Fibroblast of lung (primary cell): ENCODE measurements at regions not wholly inside any gene's neighbourhood (a gene's known extent, or its start where the extent isn't known, plus 50 kb on each side); places are given as distances from the start of the nearest gene placed in this dataset.

Experiments used
- DNase-seq, 2 donors: peaks; one replicate each; pipeline versions ENCODE4 v3.0.0 to v3.0.0-alpha.2; 2010; ENCODE audit warnings: low read depth in 2 of 2
- H2AFZ ChIP-seq: 2 replicates; pipeline ENCODE4 v1.5.1; 2012; ENCODE audit warnings: low read length, control low read depth, inconsistent platforms
- H3K27ac ChIP-seq: 2 replicates; pipeline ENCODE4 v1.5.1; 2011; ENCODE audit warnings: low read length, control low read depth; ENCODE audit not compliant: insufficient read depth
- H3K27me3 ChIP-seq: 2 replicates; pipeline ENCODE4 v1.5.1; 2011; ENCODE audit warnings: mild to moderate bottlenecking, low read length; ENCODE audit not compliant: control insufficient read depth, insufficient read depth
- H3K36me3 ChIP-seq: 2 replicates; pipeline ENCODE4 v1.5.1; 2011; ENCODE audit warnings: low read length; ENCODE audit not compliant: control insufficient read depth, insufficient read depth
- H3K4me1 ChIP-seq: 2 replicates; pipeline ENCODE4 v1.5.1; 2011; ENCODE audit warnings: low read length; ENCODE audit not compliant: control insufficient read depth, insufficient read depth; ENCODE audit errors: extremely low read depth
- H3K4me2 ChIP-seq: 2 replicates; pipeline ENCODE4 v1.5.1; 2011; ENCODE audit warnings: low read length, control low read depth; ENCODE audit not compliant: insufficient read depth; ENCODE audit errors: extremely low read depth
- H3K4me3 ChIP-seq, 4 experiments: fragments of 200-600 bp in 1 of 4; sonication (generic) in 1 of 4; replicated peaks in 1 of 4; 2 replicates each; pipeline ENCODE4 v1.5.1; 2011 to 2016; ENCODE audit warnings: low read length in 4 of 4, low read depth in 3 of 4, mild to moderate bottlenecking in 3 of 4, control low read depth in 2 of 4, inconsistent platforms in 1 of 4, mixed read lengths in 1 of 4; ENCODE audit not compliant: insufficient read depth in 1 of 4; ENCODE audit errors: control extremely low read depth in 1 of 4
- H3K79me2 ChIP-seq: 2 replicates; pipeline ENCODE4 v1.5.1; 2012; ENCODE audit warnings: mild to moderate bottlenecking, low read length, inconsistent platforms; ENCODE audit not compliant: control insufficient read depth, insufficient read depth
- H3K9ac ChIP-seq: 2 replicates; pipeline ENCODE4 v1.5.1; 2011; ENCODE audit warnings: mild to moderate bottlenecking, low read length, control low read depth; ENCODE audit not compliant: insufficient read depth
- H3K9me3 ChIP-seq: 2 replicates; pipeline ENCODE4 v1.5.1; 2012; ENCODE audit warnings: low read depth, low read length; ENCODE audit not compliant: control insufficient read depth, insufficient read depth
- H4K20me1 ChIP-seq: 2 replicates; pipeline ENCODE4 v1.5.1; 2011; ENCODE audit warnings: low read length; ENCODE audit not compliant: control insufficient read depth, insufficient read depth; ENCODE audit errors: extremely low read depth
- CTCF ChIP-seq, 2 donors: IDR thresholded peaks in 1 of 2; conservative IDR thresholded peaks in 1 of 2; 1 replicate in 1 of 2; 2 replicates in 1 of 2; pipeline ENCODE4 v1.5.1; 2011 to 2012; ENCODE audit warnings: low read length in 2 of 2, control low read depth in 1 of 2, inconsistent platforms in 1 of 2, low read depth in 1 of 2, mild to moderate bottlenecking in 1 of 2
- EZH2 ChIP-seq: IDR thresholded peaks from 2 replicates; pipeline ENCODE4 v1.5.1; 2012; ENCODE audit warnings: low read length, control low read depth, mild to moderate bottlenecking; ENCODE audit errors: missing control alignments

- no peaks in the 10 kb centered on the region for H3K79me2 ChIP-seq
These were observed 160.6 kb downstream of the KCNA5 start for GRCh38 chr12:5204271-5204670.

GRCh38 chr12:5204831-5205230 is 161.2 kb downstream of the KCNA5 start:
- no peak overlapping the region for H3K4me3 ChIP-seq
- H3K9me3 ChIP-seq, result no peaks in the 10 kb centered on the region
- TF ChIP-seq CTCF (conservative IDR thresholded peaks at IDR 0.05 in 1 of 2, IDR thresholded peaks at IDR 0.05 in 1 of 2; ENCODE audit: low read depth in 1 of 2, low read length in 2 of 2) (no peak), EZH2 (no peak)
- no peak overlapping the region for H2AFZ ChIP-seq
- H3K4me1 ChIP-seq, result no peaks in the 10 kb centered on the region
- peaks cover 2% of the 10 kb centered on the region for H3K27me3 ChIP-seq
- no peaks in the 10 kb centered on the region for H3K36me3 ChIP-seq
- no peak overlapping the region for H3K4me2 ChIP-seq
- H3K9ac ChIP-seq, result no peak overlapping the region
- H3K27ac ChIP-seq, result no peak overlapping the region
- no peaks in the 10 kb centered on the region for H3K79me2 ChIP-seq
- no peaks in the 10 kb centered on the region for H4K20me1 ChIP-seq
- DNase-seq, result no peak

More at GRCh38 chr12:5204271-5204670, 160.6 kb downstream of the KCNA5 start:
- Histone ChIP-seq H3K9ac (no peak overlapping the region), H4K20me1 (no peaks in the 10 kb centered on the region), H3K4me1 (no peaks in the 10 kb centered on the region), H2AFZ (no peak overlapping the region), H3K9me3 (no peaks in the 10 kb centered on the region), H3K4me3 (no peak overlapping the region), H3K36me3 (no peaks in the 10 kb centered on the region), H3K4me2 (no peak overlapping the region), H3K27ac (no peak overlapping the region), H3K27me3 (peaks cover 2% of the 10 kb centered on the region)
- TF ChIP-seq EZH2 (no peak), CTCF (conservative IDR thresholded peaks at IDR 0.05 in 1 of 2, IDR thresholded peaks at IDR 0.05 in 1 of 2; ENCODE audit: low read depth in 1 of 2, low read length in 2 of 2) (no peak)
- no peak for DNase-seq

GRCh38 chr12:5206401-5207175 is 162.9 kb downstream of the KCNA5 start:
- Histone ChIP-seq H3K4me2 (no peak overlapping the region), H3K4me3 (no peak overlapping the region), H4K20me1 (no peaks in the 10 kb centered on the region), H3K27ac (no peak overlapping the region), H3K79me2 (no peaks in the 10 kb centered on the region), H3K27me3 (peaks cover 2% of the 10 kb centered on the region), H3K9me3 (no peaks in the 10 kb centered on the region), H3K36me3 (no peaks in the 10 kb centered on the region), H2AFZ (no peak overlapping the region), H3K4me1 (no peaks in the 10 kb centered on the region), H3K9ac (no peak overlapping the region)
- DNase-seq, result no peak
- no peak for TF ChIP-seq CTCF (conservative IDR thresholded peaks at IDR 0.05 in 1 of 2, IDR thresholded peaks at IDR 0.05 in 1 of 2; ENCODE audit: low read depth in 1 of 2, low read length in 2 of 2)
- no peak for TF ChIP-seq EZH2
